Activated CD8-positive, alpha-beta T cell treated with anti-CD3 and anti-CD28 coated beads for 36 hours (primary cell): ENCODE measurements at regions not wholly inside any gene's neighbourhood (a gene's known extent, or its start where the extent isn't known, plus 50 kb on each side); places are given as distances from the start of the nearest gene placed in this dataset.
"Not testable (repeated sequence)": the region's sequence is repeated elsewhere in the genome, so short reads cannot be mapped to it uniquely, and the experiment has no call there.

Experiments used
- ATAC-seq: fragments of 200-7000 bp; cut with Tn5 transposase; one replicate; pipeline ENCODE4 v1.10.0; 2021; ENCODE audit warnings: mild to moderate bottlenecking, moderate library complexity
- CTCF ChIA-PET: fragments of 350-600 bp; sonication (Branson Sonifier 250); formaldehyde crosslinking; loops from one replicate; lab custom pipeline; 2021; ENCODE audit warnings: antibody characterized with exemption; lab: Charles Lee
- POLR2A ChIA-PET: fragments of 350-600 bp; sonication (Branson Sonifier 250); formaldehyde crosslinking; loops from one replicate; lab custom pipeline; 2021; ENCODE audit warnings: antibody characterized with exemption; lab: Charles Lee
- DNase-seq: peaks from one replicate; pipeline ENCODE4 v3.0.0-alpha.2; 2020
- H3K27ac Mint-ChIP-seq: one replicate; pipeline ENCODE4 v1.8.0; 2021; ENCODE audit warnings: mild to moderate bottlenecking, mixed read lengths
- H3K27me3 Mint-ChIP-seq: one replicate; pipeline ENCODE4 v1.8.0; 2021; ENCODE audit warnings: mixed read lengths
- H3K36me3 Mint-ChIP-seq: one replicate; pipeline ENCODE4 v1.8.0; 2021; ENCODE audit warnings: low read depth, mixed read lengths
- H3K4me1 Mint-ChIP-seq: one replicate; pipeline ENCODE4 v1.8.0; 2021; ENCODE audit warnings: low read depth, mixed read lengths
- H3K4me3 Mint-ChIP-seq: one replicate; pipeline ENCODE4 v1.8.0; 2021; ENCODE audit warnings: mild to moderate bottlenecking, moderate library complexity, mixed read lengths
- H3K9me3 Mint-ChIP-seq: one replicate; pipeline ENCODE4 v1.8.0; 2021; ENCODE audit warnings: mixed read lengths
- CTCF ChIP-seq: fragments of 200-600 bp; IDR thresholded peaks from one replicate; pipeline ENCODE4 v1.8.0; 2022; ENCODE audit warnings: antibody characterized with exemption, mild to moderate bottlenecking
- intact Hi-C: fragments of 100-400 bp; cut with micrococcal nuclease; formaldehyde crosslinking; loops from one replicate; pipeline ENCODE4 v1.10.0; 2022

- CTCF ChIA-PET: interaction anchor here (1.1 to 1.2 kb wide), 2 partner anchors 9 to 519 kb away, joined by 3 read pairs; no protein-coding TSS in a partner anchor
- ATAC-seq (peak; percentile 34), DNase-seq (peak; percentile 7)
- peaks cover 3% of the 10 kb centered on the region for H3K27me3 Mint-ChIP-seq
- no peaks in the 10 kb centered on the region for H3K9me3 Mint-ChIP-seq
- no peak overlapping the region for H3K4me3 Mint-ChIP-seq
- no peak overlapping the region for H3K27ac Mint-ChIP-seq
- intact Hi-C loops: no loop called here
- no peaks in the 10 kb centered on the region for H3K36me3 Mint-ChIP-seq
- peak; percentile 22 for TF ChIP-seq CTCF
- POLR2A ChIA-PET: no interaction called here
- H3K4me1 Mint-ChIP-seq: no peaks in the 10 kb centered on the region
These were observed 168.1 kb upstream of the DAAM1 start for GRCh38 chr14:59020382-59020781.

- TF ChIP-seq CTCF: no peak
- intact Hi-C loops: no loop called here
- Mint-ChIP-seq H3K27ac (no peak overlapping the region), H3K4me3 (no peak overlapping the region), H3K36me3 (no peaks in the 10 kb centered on the region), H3K4me1 (no peaks in the 10 kb centered on the region), H3K27me3 (peaks cover 8% of the 10 kb centered on the region), H3K9me3 (no peaks in the 10 kb centered on the region)
- CTCF ChIA-PET: interaction anchor here (1.1 kb wide), 1 partner anchor 383 kb away, joined by 3 read pairs; no protein-coding TSS in a partner anchor
- POLR2A ChIA-PET: no interaction called here
- ATAC-seq (no peak), DNase-seq (no peak)
These were observed 166.3 kb upstream of the DAAM1 start for GRCh38 chr14:59022144-59022543.

GRCh38 chr14:59026081-59026480 is 162.4 kb upstream of the DAAM1 start:
- ATAC-seq: no peak
- DNase-seq: no peak
- Mint-ChIP-seq H3K4me1 (peaks cover 4% of the 10 kb centered on the region), H3K9me3 (no peaks in the 10 kb centered on the region), H3K36me3 (no peaks in the 10 kb centered on the region), H3K27ac (no peak overlapping the region), H3K4me3 (no peak overlapping the region), H3K27me3 (peaks cover 14% of the 10 kb centered on the region)
- intact Hi-C loops: no loop called here
- CTCF ChIA-PET: no interaction called here
- no peak for TF ChIP-seq CTCF
- POLR2A ChIA-PET: no interaction called here

GRCh38 chr14:59026640-59027039 is 161.8 kb upstream of the DAAM1 start:
- DNase-seq, POLR2A ChIA-PET, ATAC-seq, H3K27ac Mint-ChIP-seq, intact Hi-C loops, H3K4me3 Mint-ChIP-seq, H3K36me3 Mint-ChIP-seq, CTCF ChIA-PET, H3K9me3 Mint-ChIP-seq, H3K4me1 Mint-ChIP-seq: not testable (repeated sequence)
- H3K27me3 Mint-ChIP-seq: peaks cover 14% of the 10 kb centered on the region

GRCh38 chr14:59028476-59029202 is 159.8 kb upstream of the DAAM1 start:
- CTCF ChIA-PET: interaction anchor here (0.7 to 1.4 kb wide), 8 partner anchors 12 to 527 kb away, joined by 3 to 7 read pairs (median 3); no protein-coding TSS in a partner anchor
- Mint-ChIP-seq H3K27ac (no peak overlapping the region), H3K4me3 (no peak overlapping the region), H3K27me3 (peaks cover 14% of the 10 kb centered on the region), H3K9me3 (no peaks in the 10 kb centered on the region), H3K36me3 (no peaks in the 10 kb centered on the region), H3K4me1 (peaks cover 4% of the 10 kb centered on the region)
- POLR2A ChIA-PET: no interaction called here
- DNase-seq (peak; percentile 57), ATAC-seq (peak; percentile 88)
- intact Hi-C loops: no loop called here
- TF ChIP-seq CTCF: peak; percentile 75
